Caco-2 (cell line): ENCODE measurements at regions not wholly inside any gene's neighbourhood (a gene's known extent, or its start where the extent isn't known, plus 50 kb on each side); places are given as distances from the start of the nearest gene placed in this dataset.

Experiments used
- BruUV-seq: library from RNA; stranded (reverse); fragments of 400-500 nt; replicated peaks from 2 replicates; lab custom pipeline; 2021; lab: Mats Ljungman, UMichigan
- CTCF ChIA-PET: fragments of 300-600 bp; sonication (Branson Sonifier 250); formaldehyde crosslinking; loops from one replicate; lab custom pipeline; 2022; ENCODE audit warnings: antibody characterized with exemption; lab: Charles Lee
- POLR2A ChIA-PET: fragments of 300-600 bp; sonication (Branson Sonifier 250); formaldehyde crosslinking; loops from one replicate; lab custom pipeline; 2022; ENCODE audit warnings: antibody characterized with exemption; lab: Charles Lee
- DNase-seq, 2 experiments: peaks; one replicate each; pipeline versions ENCODE4 v3.0.0 to v3.0.0-alpha.2; 2020 to 2022
- H3K27me3 ChIP-seq: replicated peaks from 2 replicates; pipeline ENCODE4 v1.6.0; 2011; ENCODE audit warnings: low read length; ENCODE audit not compliant: control insufficient read depth, insufficient read depth
- H3K36me3 ChIP-seq: 2 replicates; pipeline ENCODE4 v1.5.1; 2011; ENCODE audit warnings: low read length; ENCODE audit not compliant: control insufficient read depth, insufficient read depth
- H3K4me1 ChIP-seq: fragments of 250-450 bp; sonication (Bioruptor Pico); 2 replicates; pipeline ENCODE4 v1.5.1; 2020; ENCODE audit warnings: mild to moderate bottlenecking
- H3K4me3 ChIP-seq: 2 replicates; pipeline ENCODE4 v1.5.1; 2011; ENCODE audit warnings: low read depth, mild to moderate bottlenecking, control low read depth, low read length
- H3K9me3 ChIP-seq: fragments of 250-450 bp; sonication (Bioruptor Pico); 2 replicates; pipeline ENCODE4 v1.5.1; 2020; ENCODE audit warnings: mild to moderate bottlenecking, moderate library complexity
- H3K27ac Mint-ChIP-seq: one replicate; pipeline ENCODE4 v1.8.0; 2022; ENCODE audit warnings: mixed read lengths; ENCODE audit not compliant: unreplicated experiment
- H3K27me3 Mint-ChIP-seq: one replicate; pipeline ENCODE4 v1.8.0; 2022; ENCODE audit warnings: mixed read lengths; ENCODE audit not compliant: insufficient read depth, unreplicated experiment
- H3K36me3 Mint-ChIP-seq: one replicate; pipeline ENCODE4 v1.8.0; 2022; ENCODE audit warnings: mild to moderate bottlenecking, mixed read lengths; ENCODE audit not compliant: insufficient read depth, unreplicated experiment
- H3K4me1 Mint-ChIP-seq: one replicate; pipeline ENCODE4 v1.8.0; 2022; ENCODE audit warnings: low read depth, mixed read lengths; ENCODE audit not compliant: unreplicated experiment
- H3K4me3 Mint-ChIP-seq: one replicate; pipeline ENCODE4 v1.8.0; 2022; ENCODE audit warnings: mild to moderate bottlenecking, moderate library complexity, mixed read lengths; ENCODE audit not compliant: unreplicated experiment
- H3K9me3 Mint-ChIP-seq: one replicate; pipeline ENCODE4 v1.8.0; 2022; ENCODE audit warnings: mixed read lengths; ENCODE audit not compliant: unreplicated experiment
- CTCF ChIP-seq, 2 experiments: fragments of 200-600 bp in 1 of 2; IDR thresholded peaks; 1 replicate in 1 of 2; 2 replicates in 1 of 2; pipeline versions ENCODE4 v1.5.1 to v1.8.0; 2011 to 2022; ENCODE audit warnings: antibody characterized with exemption in 1 of 2, control low read depth in 1 of 2, inconsistent platforms in 1 of 2, low read depth in 1 of 2, low read length in 1 of 2, mild to moderate bottlenecking in 1 of 2, moderate library complexity in 1 of 2; ENCODE audit not compliant: insufficient read depth in 1 of 2, severe bottlenecking in 1 of 2, unreplicated experiment in 1 of 2
- intact Hi-C: fragments of 100-400 bp; cut with micrococcal nuclease; formaldehyde crosslinking; loops from one replicate; pipeline ENCODE4 v1.10.0; 2022; ENCODE audit not compliant: unreplicated experiment

GRCh38 chr3:168475704-168476103, 380.0 kb upstream of the GOLIM4 start:
- BruUV-seq, result no TSS peak
- no peak for DNase-seq
- POLR2A ChIA-PET, result no interaction called here
- intact Hi-C loops, result no loop called here
- Mint-ChIP-seq H3K27ac (no peak overlapping the region), H3K4me1 (no peaks in the 10 kb centered on the region), H3K36me3 (no peaks in the 10 kb centered on the region), H3K27me3 (no peaks in the 10 kb centered on the region), H3K9me3 (no peaks in the 10 kb centered on the region), H3K4me3 (no peak overlapping the region)
- Histone ChIP-seq H3K27me3 (no peaks in the 10 kb centered on the region), H3K9me3 (no peaks in the 10 kb centered on the region), H3K4me1 (no peaks in the 10 kb centered on the region), H3K4me3 (no peak overlapping the region), H3K36me3 (no peaks in the 10 kb centered on the region; the same call in 1 of the 2 replicates)
- CTCF ChIA-PET, result no interaction called here
- TF ChIP-seq CTCF (IDR thresholded peaks at IDR 0.05; ENCODE audit: insufficient read depth in 1 of 2, low read depth in 1 of 2, low read length in 1 of 2, severe bottlenecking in 1 of 2, unreplicated experiment in 1 of 2), result no peak

DNA sequence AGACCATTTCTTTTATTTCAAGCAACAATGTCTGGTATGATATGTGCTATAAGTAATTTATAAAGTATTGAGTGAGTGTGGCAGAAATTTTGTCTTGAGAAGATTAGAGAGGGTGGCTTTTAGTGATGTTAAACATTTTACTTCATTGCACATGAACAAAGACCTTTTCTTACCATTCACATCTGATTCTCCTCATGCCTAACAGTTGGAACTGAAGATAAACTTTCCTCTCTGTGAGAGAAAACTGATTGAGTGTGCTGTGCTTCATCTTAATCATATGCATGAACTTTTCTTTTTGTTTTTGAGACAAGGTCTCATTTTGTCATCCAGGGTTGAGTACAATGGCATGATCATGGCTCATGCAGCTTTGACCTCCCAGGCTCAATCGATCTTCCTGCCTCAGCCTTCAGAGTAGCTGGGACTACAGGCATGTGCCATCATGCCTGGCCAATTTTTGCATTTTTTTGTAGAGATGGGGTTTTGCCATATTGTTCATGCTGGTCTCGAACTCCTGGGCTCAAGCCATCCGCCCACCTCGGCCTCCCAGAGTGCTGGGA, 377.7 kb upstream of the GOLIM4 start:
- H3K4me1 Mint-ChIP-seq, result no peaks in the 10 kb centered on the region
- intact Hi-C loops, result no loop called here
- H3K4me3 Mint-ChIP-seq, result no peak overlapping the region
- no peak overlapping the region for H3K27ac Mint-ChIP-seq
- ChIA-PET POLR2A (no interaction called here), CTCF (no interaction called here)
- H3K4me3 ChIP-seq, result no peak overlapping the region
- H3K27me3 ChIP-seq, result no peaks in the 10 kb centered on the region
- no TSS peak for BruUV-seq
- no peaks in the 10 kb centered on the region for H3K36me3 Mint-ChIP-seq
- no peaks in the 10 kb centered on the region for H3K9me3 Mint-ChIP-seq
- H3K9me3 ChIP-seq, result no peaks in the 10 kb centered on the region
- H3K4me1 ChIP-seq, result no peaks in the 10 kb centered on the region
- H3K36me3 ChIP-seq, result no peaks in the 10 kb centered on the region
- no peaks in the 10 kb centered on the region for H3K27me3 Mint-ChIP-seq
- TF ChIP-seq CTCF (IDR thresholded peaks at IDR 0.05; ENCODE audit: insufficient read depth in 1 of 2, low read depth in 1 of 2, low read length in 1 of 2, severe bottlenecking in 1 of 2, unreplicated experiment in 1 of 2), result no peak
- DNase-seq, result no peak

DNA sequence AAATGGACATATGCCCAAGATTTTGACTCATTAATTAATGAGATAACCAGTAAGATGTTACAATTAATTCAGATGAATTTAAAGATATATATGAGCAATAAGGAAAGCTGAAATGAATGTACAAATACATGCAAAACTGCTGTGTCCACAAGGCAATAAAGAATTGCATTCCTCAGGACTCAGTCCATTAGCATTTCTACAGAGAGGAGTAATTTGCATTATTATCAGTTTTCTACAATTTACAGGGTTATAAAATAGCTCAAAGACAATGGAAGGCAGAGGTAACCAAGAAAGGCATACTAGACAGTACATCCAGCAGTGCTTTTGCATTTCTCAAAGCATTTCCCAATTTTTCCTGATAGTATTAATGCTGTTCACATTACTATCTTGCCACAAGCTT, 377.1 kb upstream of the GOLIM4 start:
- H3K4me3 Mint-ChIP-seq, result no peak overlapping the region
- Histone ChIP-seq H3K9me3 (no peaks in the 10 kb centered on the region), H3K36me3 (no peaks in the 10 kb centered on the region), H3K4me1 (no peaks in the 10 kb centered on the region), H3K4me3 (no peak overlapping the region), H3K27me3 (no peaks in the 10 kb centered on the region)
- no peak for TF ChIP-seq CTCF (IDR thresholded peaks at IDR 0.05; ENCODE audit: insufficient read depth in 1 of 2, low read depth in 1 of 2, low read length in 1 of 2, severe bottlenecking in 1 of 2, unreplicated experiment in 1 of 2)
- H3K4me1 Mint-ChIP-seq, result no peaks in the 10 kb centered on the region
- DNase-seq, result no peak
- no peaks in the 10 kb centered on the region for H3K27me3 Mint-ChIP-seq
- ChIA-PET POLR2A (no interaction called here), CTCF (no interaction called here)
- intact Hi-C loops, result no loop called here
- no peak overlapping the region for H3K27ac Mint-ChIP-seq
- H3K36me3 Mint-ChIP-seq, result no peaks in the 10 kb centered on the region
- no TSS peak for BruUV-seq
- H3K9me3 Mint-ChIP-seq, result no peaks in the 10 kb centered on the region
